Smooth muscle cell (in vitro differentiated cells): ENCODE measurements at regions not wholly inside any gene's neighbourhood (a gene's known extent, or its start where the extent isn't known, plus 50 kb on each side); places are given as distances from the start of the nearest gene placed in this dataset.

Experiments
- DNase-seq: peaks from one replicate; lab custom pipeline; 2025; ENCODE audit not compliant: unreplicated experiment; lab: John Stamatoyannopoulos, UW
- H2AFZ ChIP-seq: fragments of 200-600 bp; sonication (generic); 2 replicates; pipeline ENCODE4 v1.6.0; 2016; ENCODE audit warnings: antibody characterized with exemption, low read depth, mild to moderate bottlenecking
- H3F3A ChIP-seq: fragments of 200-600 bp; sonication (generic); 2 replicates; pipeline ENCODE4 v1.6.0; 2017; ENCODE audit warnings: antibody characterized with exemption, low read depth
- H3K27ac ChIP-seq: fragments of 200-600 bp; sonication (generic); 2 replicates; pipeline ENCODE4 v1.5.1; 2016; ENCODE audit warnings: low read depth, mild to moderate bottlenecking
- H3K27me3 ChIP-seq: fragments of 200-600 bp; sonication (generic); 2 replicates; pipeline ENCODE4 v1.6.1; 2016; ENCODE audit warnings: low read depth, mild to moderate bottlenecking
- H3K36me3 ChIP-seq: fragments of 200-600 bp; sonication (generic); 2 replicates; pipeline ENCODE4 v1.5.1; 2016; ENCODE audit warnings: low read depth
- H3K4me1 ChIP-seq: fragments of 200-600 bp; sonication (generic); 2 replicates; pipeline ENCODE4 v1.5.1; 2016; ENCODE audit warnings: low read depth
- H3K4me2 ChIP-seq: fragments of 200-600 bp; sonication (generic); 2 replicates; pipeline ENCODE4 v1.6.0; 2016; ENCODE audit warnings: mild to moderate bottlenecking
- H3K4me3 ChIP-seq: fragments of 200-600 bp; sonication (generic); 2 replicates; pipeline ENCODE4 v1.5.1; 2016; ENCODE audit warnings: mild to moderate bottlenecking
- H3K79me2 ChIP-seq: fragments of 200-600 bp; sonication (generic); 2 replicates; pipeline ENCODE4 v1.6.0; 2016; ENCODE audit warnings: low read depth, mild to moderate bottlenecking
- H3K9ac ChIP-seq: fragments of 200-600 bp; sonication (generic); 2 replicates; pipeline ENCODE4 v1.6.0; 2016; ENCODE audit warnings: low read depth
- H3K9me3 ChIP-seq: fragments of 200-600 bp; sonication (generic); replicated peaks from 2 replicates; pipeline ENCODE4 v1.5.1; 2016; ENCODE audit warnings: low read depth
- H4K20me1 ChIP-seq: fragments of 200-600 bp; sonication (generic); 2 replicates; pipeline ENCODE4 v1.6.0; 2016; ENCODE audit warnings: low read depth
- WGBS: methylation state at CpG from one replicate; pipeline ENCODE4 v1.1.7; 2016; ENCODE audit warnings: low lambda C conversion rate; 5-methylcytosine and 5-hydroxymethylcytosine counted together
- TF ChIP-seq, protein P1 (sequence below): fragments of 200-600 bp; sonication (generic); IDR thresholded peaks from 2 replicates; pipeline ENCODE4 v1.5.1; 2017; ENCODE audit warnings: borderline replicate concordance, mild to moderate bottlenecking, antibody characterized with exemption; ENCODE audit not compliant: insufficient read depth, poor library complexity, severe bottlenecking

DNA sequence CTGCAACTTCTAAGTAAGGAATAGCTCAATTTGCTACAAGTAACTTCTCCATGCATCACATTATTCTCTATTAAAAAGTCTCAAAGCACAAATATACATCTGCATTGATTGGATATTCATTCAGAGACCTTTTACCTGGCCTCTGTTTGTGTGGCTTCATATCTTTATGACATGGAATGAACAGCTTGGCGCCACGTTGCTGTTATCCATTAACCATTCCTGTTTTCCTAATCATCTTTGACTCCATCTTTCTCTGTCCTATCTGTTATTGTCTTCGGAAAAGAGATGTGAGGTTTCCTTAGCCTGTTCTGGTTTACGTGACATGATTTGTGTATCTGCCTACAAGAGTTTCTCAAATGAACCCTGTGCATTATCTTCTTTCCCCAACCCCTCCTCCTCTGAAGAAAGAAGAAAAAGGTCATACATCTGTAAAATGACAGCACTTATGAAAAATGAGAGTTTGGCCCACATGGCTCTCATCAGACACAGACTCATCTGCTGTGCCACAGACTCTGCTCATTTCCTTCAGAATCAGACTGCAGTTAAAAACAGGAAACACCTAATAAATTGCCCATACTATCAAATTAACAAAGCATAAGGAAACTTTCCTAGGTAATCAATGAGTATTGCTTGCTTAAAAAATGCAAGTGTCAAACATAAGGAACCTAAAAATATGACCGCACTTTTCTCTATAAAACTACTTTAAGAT, 347.6 kb upstream of the FAM241A start:
- H3K79me2 ChIP-seq = no peaks in the 10 kb centered on the region
- TF ChIP-seq, protein P1, sequence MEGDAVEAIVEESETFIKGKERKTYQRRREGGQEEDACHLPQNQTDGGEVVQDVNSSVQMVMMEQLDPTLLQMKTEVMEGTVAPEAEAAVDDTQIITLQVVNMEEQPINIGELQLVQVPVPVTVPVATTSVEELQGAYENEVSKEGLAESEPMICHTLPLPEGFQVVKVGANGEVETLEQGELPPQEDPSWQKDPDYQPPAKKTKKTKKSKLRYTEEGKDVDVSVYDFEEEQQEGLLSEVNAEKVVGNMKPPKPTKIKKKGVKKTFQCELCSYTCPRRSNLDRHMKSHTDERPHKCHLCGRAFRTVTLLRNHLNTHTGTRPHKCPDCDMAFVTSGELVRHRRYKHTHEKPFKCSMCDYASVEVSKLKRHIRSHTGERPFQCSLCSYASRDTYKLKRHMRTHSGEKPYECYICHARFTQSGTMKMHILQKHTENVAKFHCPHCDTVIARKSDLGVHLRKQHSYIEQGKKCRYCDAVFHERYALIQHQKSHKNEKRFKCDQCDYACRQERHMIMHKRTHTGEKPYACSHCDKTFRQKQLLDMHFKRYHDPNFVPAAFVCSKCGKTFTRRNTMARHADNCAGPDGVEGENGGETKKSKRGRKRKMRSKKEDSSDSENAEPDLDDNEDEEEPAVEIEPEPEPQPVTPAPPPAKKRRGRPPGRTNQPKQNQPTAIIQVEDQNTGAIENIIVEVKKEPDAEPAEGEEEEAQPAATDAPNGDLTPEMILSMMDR = no peak
- no peaks in the 10 kb centered on the region for H4K20me1 ChIP-seq
- H2AFZ ChIP-seq = peak overlapping the region; percentile 15
- DNase-seq = no peak
- no peak overlapping the region for H3K9ac ChIP-seq
- H3K4me3 ChIP-seq = no peak overlapping the region
- H3K27ac ChIP-seq = no peak overlapping the region
- H3K36me3 ChIP-seq = no peaks in the 10 kb centered on the region
- H3K9me3 ChIP-seq = no peaks in the 10 kb centered on the region
- H3K27me3 ChIP-seq = no peaks in the 10 kb centered on the region
- H3F3A ChIP-seq = no peaks in the 10 kb centered on the region
- H3K4me2 ChIP-seq = no peak overlapping the region
- peaks cover 9% of the 10 kb centered on the region for H3K4me1 ChIP-seq
- 57% methylated on average over 5 of the region's 5 CpGs for WGBS

DNA sequence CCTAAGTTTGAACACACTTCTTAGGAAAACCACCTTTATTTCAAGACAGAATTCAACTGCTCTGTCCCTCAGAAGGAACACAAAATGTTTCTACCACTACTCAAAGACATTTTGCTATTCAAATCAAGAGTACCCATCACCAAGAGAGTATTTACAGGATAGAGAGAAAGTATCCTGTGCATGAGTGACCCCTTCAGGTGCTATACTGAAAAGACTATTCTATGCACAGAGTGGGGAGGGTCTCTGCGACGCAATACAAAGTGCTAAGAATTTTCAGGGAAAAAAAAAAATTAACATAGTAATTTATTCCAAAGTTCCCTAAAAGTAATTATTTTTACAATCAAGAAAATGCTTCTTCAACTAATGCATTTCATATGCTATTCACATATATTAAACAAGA, 346.4 kb upstream of the FAM241A start:
- WGBS = 35% methylated on average over 2 of the region's 2 CpGs
- Histone ChIP-seq H3K79me2 (no peaks in the 10 kb centered on the region), H3K4me3 (no peak overlapping the region)

DNA sequence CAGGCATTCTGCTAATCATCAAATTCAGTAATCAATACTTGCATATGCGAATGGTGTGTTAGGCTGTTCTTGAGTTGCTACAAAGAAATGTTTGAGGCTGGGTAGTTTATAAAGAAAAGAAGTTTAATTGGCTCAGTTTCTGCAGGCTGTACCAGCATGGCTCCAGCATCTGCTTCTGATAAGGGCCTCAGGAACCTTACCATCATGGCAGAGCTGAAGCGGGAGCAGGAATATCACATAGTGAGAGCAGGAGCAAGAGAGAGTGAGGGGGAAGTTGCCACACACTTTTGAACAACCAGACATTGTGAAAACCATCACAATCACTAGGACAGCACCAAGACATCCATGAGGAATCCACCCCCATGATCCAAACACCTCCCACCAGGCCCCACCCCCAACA, 344.7 kb upstream of the FAM241A start:
- no peaks in the 10 kb centered on the region for H3K79me2 ChIP-seq
- TF ChIP-seq, protein P1 = no peak
- no peaks in the 10 kb centered on the region for H3K36me3 ChIP-seq
- no peak overlapping the region for H2AFZ ChIP-seq
- DNase-seq = no peak
- no peaks in the 10 kb centered on the region for H3K9me3 ChIP-seq
- 90% methylated on average over 2 of the region's 2 CpGs for WGBS
- H3K27me3 ChIP-seq = no peaks in the 10 kb centered on the region
- no peaks in the 10 kb centered on the region for H3F3A ChIP-seq
- no peak overlapping the region for H3K27ac ChIP-seq
- no peaks in the 10 kb centered on the region for H3K4me1 ChIP-seq
- H3K9ac ChIP-seq = no peak overlapping the region
- H3K4me3 ChIP-seq = no peak overlapping the region
- H4K20me1 ChIP-seq = no peaks in the 10 kb centered on the region
- no peak overlapping the region for H3K4me2 ChIP-seq

More for the DNA sequence above, 346.4 kb upstream of the FAM241A start:
- Histone ChIP-seq H4K20me1 (no peaks in the 10 kb centered on the region), H3K36me3 (no peaks in the 10 kb centered on the region), H3K27ac (no peak overlapping the region), H2AFZ (no peak overlapping the region), H3K27me3 (no peaks in the 10 kb centered on the region), H3K9ac (no peak overlapping the region), H3K9me3 (no peaks in the 10 kb centered on the region), H3F3A (no peaks in the 10 kb centered on the region), H3K4me1 (no peaks in the 10 kb centered on the region), H3K4me2 (no peak overlapping the region)
- TF ChIP-seq, protein P1 = peak; percentile 32
- no peak for DNase-seq

DNA sequence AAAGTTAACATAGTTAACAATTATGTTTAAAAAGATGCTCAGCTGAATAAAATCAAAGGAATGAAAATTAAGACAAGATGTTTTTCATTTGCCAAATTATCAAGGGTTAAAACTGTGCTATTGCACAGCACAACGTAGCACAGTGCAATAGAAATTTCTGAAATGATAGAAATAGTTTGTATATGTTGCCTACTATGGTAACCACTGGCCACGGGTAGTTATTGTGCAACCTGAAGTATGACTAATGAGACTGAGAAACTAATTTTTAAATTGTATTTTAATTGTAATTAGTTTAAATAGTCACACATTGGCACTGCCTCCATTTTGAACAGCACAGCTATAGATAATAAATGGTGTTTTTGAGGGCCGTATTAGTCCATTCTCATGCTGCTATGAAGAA, 343.1 kb upstream of the FAM241A start:
- 55% methylated on average over 3 of the region's 3 CpGs for WGBS
- TF ChIP-seq, protein P1 = no peak
- Histone ChIP-seq H3K79me2 (no peaks in the 10 kb centered on the region), H3K9me3 (no peaks in the 10 kb centered on the region), H3K27me3 (peaks cover 3% of the 10 kb centered on the region), H2AFZ (no peak overlapping the region), H3K4me2 (no peak overlapping the region), H3K4me1 (no peaks in the 10 kb centered on the region), H3K27ac (no peak overlapping the region), H4K20me1 (no peaks in the 10 kb centered on the region), H3F3A (no peaks in the 10 kb centered on the region), H3K4me3 (no peak overlapping the region), H3K36me3 (no peaks in the 10 kb centered on the region), H3K9ac (no peak overlapping the region)
- no peak for DNase-seq
